ENCODE measurements at regions not wholly inside any gene's neighbourhood (a gene's known extent, or its start where the extent isn't known, plus 50 kb on each side); places are given as distances from the start of the nearest gene placed in this dataset.

DNA sequence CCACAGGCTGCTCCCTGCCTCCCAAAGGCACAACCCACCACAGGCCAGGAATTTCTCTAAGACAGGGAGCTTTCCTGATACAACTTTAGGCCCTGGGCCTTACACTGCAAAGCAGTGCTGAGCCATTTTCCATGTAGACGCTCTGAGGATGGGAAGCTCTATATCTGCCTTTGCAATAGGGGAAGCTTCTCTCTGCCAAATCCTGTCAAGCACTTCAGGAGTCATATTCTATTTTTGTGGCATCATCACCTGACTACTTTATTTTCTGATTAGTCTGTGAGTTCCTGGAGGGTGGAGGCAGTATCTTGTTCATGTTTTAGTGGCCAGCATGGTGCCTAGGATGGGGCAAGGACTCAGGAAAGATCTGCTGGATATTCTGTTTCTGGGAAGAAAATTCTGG is 382.0 kb downstream of the ZNF536 start:
- TF ChIP-seq, protein P1, sequence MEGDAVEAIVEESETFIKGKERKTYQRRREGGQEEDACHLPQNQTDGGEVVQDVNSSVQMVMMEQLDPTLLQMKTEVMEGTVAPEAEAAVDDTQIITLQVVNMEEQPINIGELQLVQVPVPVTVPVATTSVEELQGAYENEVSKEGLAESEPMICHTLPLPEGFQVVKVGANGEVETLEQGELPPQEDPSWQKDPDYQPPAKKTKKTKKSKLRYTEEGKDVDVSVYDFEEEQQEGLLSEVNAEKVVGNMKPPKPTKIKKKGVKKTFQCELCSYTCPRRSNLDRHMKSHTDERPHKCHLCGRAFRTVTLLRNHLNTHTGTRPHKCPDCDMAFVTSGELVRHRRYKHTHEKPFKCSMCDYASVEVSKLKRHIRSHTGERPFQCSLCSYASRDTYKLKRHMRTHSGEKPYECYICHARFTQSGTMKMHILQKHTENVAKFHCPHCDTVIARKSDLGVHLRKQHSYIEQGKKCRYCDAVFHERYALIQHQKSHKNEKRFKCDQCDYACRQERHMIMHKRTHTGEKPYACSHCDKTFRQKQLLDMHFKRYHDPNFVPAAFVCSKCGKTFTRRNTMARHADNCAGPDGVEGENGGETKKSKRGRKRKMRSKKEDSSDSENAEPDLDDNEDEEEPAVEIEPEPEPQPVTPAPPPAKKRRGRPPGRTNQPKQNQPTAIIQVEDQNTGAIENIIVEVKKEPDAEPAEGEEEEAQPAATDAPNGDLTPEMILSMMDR (conservative IDR thresholded peaks at IDR 0.05 in 1 of 2, IDR thresholded peaks at IDR 0.05 in 1 of 2; ENCODE audit: low read depth in 1 of 2, low read length in 2 of 2) = no peak
- TF ChIP-seq EZH2 (IDR thresholded peaks at IDR 0.05; ENCODE audit: low read length, missing control alignments) = no peak

All from fibroblast of lung (primary cell).